ENCODE measurements at regions not wholly inside any gene's neighbourhood (a gene's known extent, or its start where the extent isn't known, plus 50 kb on each side); places are given as distances from the start of the nearest gene placed in this dataset.
"Not testable (repeated sequence)": the region's sequence is repeated elsewhere in the genome, so short reads cannot be mapped to it uniquely, and the experiment has no call there.

GRCh38 chr5:85657328-85657727, 960.4 kb upstream of the COX7C start:
- DNase-seq (ENCODE audit: low read depth) = not testable (repeated sequence)

DNA sequence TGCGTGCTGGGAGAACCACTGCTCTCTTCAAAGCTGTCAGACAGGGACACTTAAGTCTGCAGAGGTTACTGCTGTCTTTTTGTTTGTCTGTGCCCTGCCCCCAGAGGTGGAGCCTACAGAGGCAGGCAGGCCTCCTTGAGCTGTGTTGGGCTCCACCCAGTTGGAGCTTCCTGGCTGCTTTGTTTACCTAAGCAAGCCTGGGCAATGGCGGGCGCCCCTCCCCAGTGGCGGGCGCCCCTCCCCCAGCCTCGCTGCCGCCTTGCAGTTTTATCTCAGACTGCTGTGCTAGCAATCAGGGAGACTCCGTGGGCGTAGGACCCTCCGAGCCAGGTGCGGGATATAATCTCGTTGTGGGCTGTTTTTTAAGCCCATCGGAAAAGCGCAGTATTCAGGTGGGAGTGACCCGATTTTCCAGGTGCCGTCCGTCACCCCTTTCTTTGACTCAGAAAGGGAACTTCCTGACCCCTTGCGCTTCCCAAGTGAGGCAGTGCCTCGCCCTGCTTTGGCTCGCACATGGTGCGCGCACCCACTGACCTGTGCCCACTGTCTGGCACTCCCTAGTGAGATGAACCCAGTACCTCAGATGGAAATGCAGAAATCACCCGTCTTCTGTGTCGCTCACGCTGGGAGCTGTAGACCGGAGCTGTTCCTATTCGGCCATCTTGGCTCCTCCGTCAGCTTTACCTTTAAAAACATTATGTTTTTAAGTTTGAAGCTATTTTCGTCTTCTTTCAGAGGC, 954.6 kb upstream of the COX7C start:
- not testable (repeated sequence) for DNase-seq (ENCODE audit: low read depth)

- no peak for DNase-seq (ENCODE audit: low read depth)
These were observed 954.1 kb upstream of the COX7C start for GRCh38 chr5:85663708-85664031.

- no peak for DNase-seq (ENCODE audit: low read depth)
These were observed 947.3 kb upstream of the COX7C start for GRCh38 chr5:85670417-85670816.

DNA sequence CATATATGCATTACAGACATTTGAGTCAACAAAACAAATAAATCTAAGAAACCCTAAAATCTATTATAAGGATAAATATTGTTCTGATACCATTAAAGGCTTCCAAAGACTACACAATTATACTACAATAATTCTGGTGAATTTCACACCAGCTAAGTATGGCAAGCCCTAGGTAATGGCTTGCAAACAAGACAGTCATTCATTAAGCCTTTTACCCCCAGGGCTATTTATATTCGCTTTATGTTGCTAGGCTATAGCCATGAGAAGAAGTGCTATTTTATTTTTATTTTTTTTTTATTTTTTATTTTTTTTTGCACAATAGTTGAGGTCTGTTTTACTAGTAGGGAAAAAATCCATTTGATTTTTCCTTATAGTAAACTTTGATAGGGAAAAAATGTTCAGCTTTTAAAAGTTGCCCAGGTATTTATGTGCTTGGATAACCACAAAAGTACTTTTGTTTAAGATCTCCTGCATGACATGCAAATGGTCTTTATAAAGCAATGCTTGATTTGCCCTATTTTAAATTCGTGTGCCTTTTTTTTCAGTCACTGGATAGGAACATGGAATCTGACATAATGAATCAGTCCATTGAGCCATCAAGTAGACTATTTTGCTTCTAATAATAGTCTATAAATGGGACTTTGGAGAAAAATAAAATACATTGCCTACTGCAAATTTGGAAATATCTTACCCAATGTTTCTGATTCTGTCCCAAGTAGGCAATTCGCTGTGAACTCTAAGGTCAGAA, 946.3 kb upstream of the COX7C start:
- no peak for DNase-seq (ENCODE audit: low read depth)

- no peak for DNase-seq (ENCODE audit: low read depth)
These were observed 935.9 kb upstream of the COX7C start for GRCh38 chr5:85681871-85682270.

DNA sequence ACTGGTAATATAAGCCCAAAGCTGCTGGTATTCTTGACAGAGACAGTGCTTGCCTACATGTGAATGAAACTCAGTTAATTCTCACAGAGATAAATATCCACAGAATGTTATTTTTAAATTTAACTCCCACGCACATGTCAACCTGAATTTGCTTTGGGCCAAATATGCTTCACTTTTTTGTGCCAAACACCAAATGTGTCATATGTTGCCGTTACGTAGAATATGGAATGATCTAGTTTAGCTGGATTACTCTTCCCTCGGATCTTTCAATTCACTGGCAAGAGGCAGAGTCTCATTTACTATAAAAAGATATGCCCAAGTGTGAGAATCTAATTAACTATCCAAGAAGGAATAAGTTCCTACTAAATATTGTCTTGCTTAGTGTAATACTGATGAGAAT, 933.4 kb upstream of the COX7C start:
- no peak for DNase-seq (ENCODE audit: low read depth)

GRCh38 chr5:85703296-85703695, 914.4 kb upstream of the COX7C start:
- DNase-seq (ENCODE audit: low read depth) = no peak

DNA sequence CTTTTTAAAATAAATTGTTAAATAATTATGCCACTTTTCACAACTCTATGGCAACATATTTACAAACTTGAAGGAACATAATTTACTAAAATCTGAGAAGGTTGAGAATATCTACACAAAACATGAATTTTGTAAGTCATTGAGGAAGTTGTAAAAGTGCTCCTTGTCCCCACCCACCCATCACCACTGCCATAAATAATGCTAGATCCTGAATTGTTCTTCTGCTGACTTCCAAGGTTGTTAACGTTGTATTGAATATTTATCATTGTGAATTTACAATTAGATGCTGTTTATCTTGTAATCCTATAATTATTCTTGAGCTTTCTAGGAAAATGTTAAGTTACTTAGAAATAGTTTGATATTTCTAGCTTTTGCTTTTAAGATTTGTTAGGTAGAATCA, 908.0 kb upstream of the COX7C start:
- no peak for DNase-seq (ENCODE audit: low read depth)

DNA sequence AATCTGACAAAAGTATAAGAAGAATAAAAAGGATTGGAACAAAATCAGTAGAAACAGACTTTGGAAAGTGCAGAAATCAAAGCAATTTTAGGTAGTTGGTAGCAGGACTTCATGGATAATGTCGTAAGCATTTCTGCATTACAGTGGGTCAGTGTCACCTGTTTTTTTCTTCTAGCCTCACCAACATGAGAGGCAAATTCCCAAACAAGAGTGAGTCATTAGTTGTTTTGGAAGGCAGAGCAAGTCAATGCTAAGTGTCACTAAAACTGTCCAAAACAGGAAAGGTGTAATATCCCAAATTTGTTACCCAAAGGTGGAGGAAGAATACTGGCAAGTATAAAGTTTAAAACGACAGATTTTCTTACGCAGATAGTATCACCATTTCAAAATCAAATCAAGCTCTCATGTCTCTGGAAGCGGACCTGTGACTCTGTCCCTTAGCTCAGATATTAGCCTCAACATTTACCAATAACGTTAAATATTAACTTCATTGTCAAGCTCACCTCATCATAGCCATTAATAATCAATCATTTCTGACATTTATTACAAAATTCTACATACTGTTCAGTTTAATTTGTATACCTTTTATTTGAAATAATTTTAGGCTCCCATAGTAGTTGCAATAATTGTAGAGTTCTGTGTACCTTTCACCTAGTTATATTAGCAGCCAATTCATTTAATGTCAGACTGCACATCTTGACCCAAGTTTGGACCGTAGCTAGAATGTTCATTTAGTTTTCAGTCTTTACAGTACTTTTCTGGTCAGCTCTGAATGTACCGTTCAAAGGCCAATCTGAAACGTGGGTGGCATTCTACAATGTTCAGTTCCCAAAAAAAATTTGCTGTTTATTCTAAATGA, 901.2 kb upstream of the COX7C start:
- DNase-seq (ENCODE audit: low read depth) = no peak

- DNase-seq (ENCODE audit: low read depth) = no peak
These were observed 900.6 kb upstream of the COX7C start for GRCh38 chr5:85717203-85717563.

DNA sequence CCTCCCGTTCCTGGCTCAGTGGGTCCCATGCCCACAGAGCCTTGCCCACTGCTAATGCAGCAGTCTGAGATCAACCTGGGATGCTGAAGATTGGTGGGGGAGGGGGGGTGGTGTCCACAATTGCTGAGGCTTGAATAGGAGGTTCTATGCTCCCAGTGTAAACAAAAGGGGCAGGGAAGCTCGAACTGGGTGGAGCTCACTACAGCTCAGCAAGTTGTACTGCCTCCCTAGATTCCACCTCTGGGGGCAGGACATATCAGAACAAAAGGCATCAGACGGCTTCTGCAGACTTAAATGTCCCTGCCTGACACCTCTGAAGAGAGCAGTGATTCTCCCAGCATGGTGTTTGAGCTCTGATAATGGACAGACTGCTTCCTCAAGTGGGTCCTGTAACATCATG, 885.6 kb upstream of the COX7C start:
- no peak for DNase-seq (ENCODE audit: low read depth)

- DNase-seq (ENCODE audit: low read depth) = no peak
These were observed 875.8 kb upstream of the COX7C start for GRCh38 chr5:85741972-85742371.

DNA sequence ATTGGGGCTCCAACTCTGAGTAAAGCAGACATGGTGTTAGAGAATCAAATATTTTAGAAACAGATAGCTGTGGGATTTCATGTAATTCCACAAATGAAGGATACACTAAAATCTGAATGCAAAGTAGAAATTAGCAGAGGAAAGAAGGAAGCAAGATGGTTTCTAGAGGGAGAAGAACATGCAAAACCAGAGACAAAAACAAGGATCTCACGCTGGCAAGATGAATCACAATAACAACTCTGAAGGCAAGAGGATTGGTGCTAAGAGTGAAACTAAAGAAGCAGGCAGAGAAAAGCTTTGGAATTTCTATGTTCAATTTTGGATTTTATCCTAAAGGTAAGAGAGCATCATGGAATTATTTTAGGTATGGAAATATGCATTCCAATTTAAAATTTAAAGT, 857.2 kb upstream of the COX7C start:
- DNase-seq (ENCODE audit: low read depth) = no peak

DNA sequence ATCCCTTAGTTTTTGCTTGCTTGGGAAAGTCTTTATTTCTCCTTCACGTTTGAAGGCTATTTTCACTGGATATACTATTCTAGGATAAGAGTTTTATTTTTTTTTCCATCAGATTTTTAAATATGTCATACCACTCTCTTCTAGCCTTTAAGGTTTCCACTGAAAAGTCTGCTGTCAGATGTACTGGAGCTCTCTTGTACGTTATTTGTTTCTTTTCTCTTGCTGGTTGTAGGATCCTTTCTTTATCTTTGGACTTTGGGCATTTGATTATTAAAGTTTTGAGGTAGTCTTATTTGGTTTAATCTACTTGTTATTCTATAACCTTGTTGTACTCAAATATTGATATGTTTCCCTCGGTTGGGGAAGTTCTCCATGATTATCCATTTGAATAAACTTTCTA, 848.4 kb upstream of the COX7C start:
- no peak for DNase-seq (ENCODE audit: low read depth)

DNA sequence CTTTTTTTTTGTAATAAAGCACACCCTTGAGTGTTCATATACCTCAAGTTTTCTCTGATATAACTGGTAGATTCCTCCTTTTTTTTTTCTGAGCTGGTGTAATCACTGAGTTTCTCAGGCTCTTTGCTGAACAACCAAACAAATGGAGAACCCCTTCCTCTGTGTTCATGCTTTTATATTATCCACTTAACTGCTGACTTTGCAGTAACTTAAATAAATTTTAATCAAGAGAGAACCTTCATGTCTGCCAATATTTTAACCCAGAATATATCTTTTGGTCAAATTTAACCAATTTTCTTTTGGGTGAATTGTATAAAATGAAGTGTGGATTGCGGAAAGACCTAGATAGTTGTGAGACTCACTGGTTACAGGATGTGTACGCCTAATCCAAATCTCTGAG, 833.0 kb upstream of the COX7C start:
- DNase-seq (ENCODE audit: low read depth) = no peak

GRCh38 chr5:85813146-85813545, 804.6 kb upstream of the COX7C start:
- no peak for DNase-seq (ENCODE audit: low read depth)

- DNase-seq (ENCODE audit: low read depth) = no peak
These were observed 803.1 kb upstream of the COX7C start for GRCh38 chr5:85814596-85814995.

DNA sequence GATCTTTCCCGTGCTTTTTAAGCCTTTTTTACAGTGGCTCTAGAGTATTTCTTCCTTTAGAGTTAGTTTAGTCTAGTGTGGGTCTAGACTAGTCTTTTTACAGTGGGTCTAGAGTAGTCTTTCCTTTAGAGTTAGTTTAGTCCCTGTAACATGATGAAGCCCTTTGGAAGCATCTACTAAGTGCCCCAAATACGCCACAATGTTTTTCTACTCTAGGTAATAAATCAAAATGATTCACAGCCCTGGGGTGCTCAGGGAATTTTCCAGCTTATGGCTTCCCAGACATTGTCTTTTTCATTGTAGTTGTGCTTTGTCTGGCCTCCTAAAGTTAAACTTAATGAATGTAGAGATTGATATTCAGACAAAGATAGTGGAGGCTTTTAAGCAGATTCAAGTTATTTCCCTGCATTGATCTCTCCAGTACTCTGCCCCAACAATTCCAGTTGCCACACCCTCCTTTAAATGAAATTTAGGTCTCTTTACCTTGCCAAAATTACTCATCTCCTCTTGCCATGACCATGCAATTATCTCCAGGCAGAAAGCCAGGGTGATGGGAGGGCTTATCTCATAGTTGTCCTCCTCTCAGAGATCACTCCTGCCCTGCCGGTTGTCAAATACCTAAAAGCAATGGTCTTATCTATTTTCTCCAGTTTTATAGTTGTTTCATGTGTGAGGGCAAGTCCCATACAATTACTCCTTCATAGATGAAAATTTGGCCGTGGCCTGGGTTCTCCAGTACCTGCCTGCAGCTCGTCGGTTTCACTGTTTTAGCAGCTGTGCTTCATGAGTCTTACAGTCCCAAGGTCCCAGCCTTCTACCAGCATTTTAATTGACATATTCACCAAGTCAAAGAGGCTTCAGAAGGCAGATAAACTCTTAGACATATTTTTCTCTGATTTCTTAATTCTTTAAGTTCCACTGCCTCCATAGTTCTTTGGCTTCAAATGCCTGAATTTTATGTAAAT, 794.0 kb upstream of the COX7C start:
- DNase-seq (ENCODE audit: low read depth) = no peak

GRCh38 chr5:85838781-85839180, 779.0 kb upstream of the COX7C start:
- no peak for DNase-seq (ENCODE audit: low read depth)

- no peak for DNase-seq (ENCODE audit: low read depth)
These were observed 776.1 kb upstream of the COX7C start for GRCh38 chr5:85841653-85842052.

- DNase-seq (ENCODE audit: low read depth) = no peak
These were observed 774.2 kb upstream of the COX7C start for GRCh38 chr5:85843535-85843934.
